GM12891 (cell line): ENCODE measurements at regions not wholly inside any gene's neighbourhood (a gene's known extent, or its start where the extent isn't known, plus 50 kb on each side); places are given as distances from the start of the nearest gene placed in this dataset.

ENCODE experiments used
- DNase-seq: peaks from one replicate; pipeline ENCODE4 v3.0.0; 2011; ENCODE audit warnings: low spot score; ENCODE audit not compliant: insufficient read length
- FAIRE-seq: peaks from 2 replicates; lab custom pipeline; 2011; peaks lifted over from hg19 to GRCh38; lab: Jason Lieb, UNC
- PAX5 ChIP-seq: IDR thresholded peaks from 2 replicates; pipeline ENCODE4 v1.6.1; 2011; ENCODE audit warnings: low read length, moderate library complexity, mild to moderate bottlenecking; ENCODE audit not compliant: insufficient read depth, severe bottlenecking
- POLR2A ChIP-seq: IDR thresholded peaks from 2 replicates; pipeline ENCODE4 v1.6.1; 2011; ENCODE audit warnings: low read depth, low read length, control low read depth
- POLR2AphosphoS5 ChIP-seq: IDR thresholded peaks from 2 replicates; pipeline ENCODE4 v1.6.1; 2011; ENCODE audit warnings: low read depth, low read length, control low read depth
- POU2F2 ChIP-seq: IDR thresholded peaks from 2 replicates; pipeline ENCODE4 v1.6.1; 2011; ENCODE audit warnings: low read depth, mild to moderate bottlenecking, control low read depth, low read length, moderate library complexity
- SPI1 ChIP-seq: IDR thresholded peaks from 2 replicates; pipeline ENCODE4 v1.6.1; 2011; ENCODE audit warnings: low read depth, low read length, control low read depth
- TAF1 ChIP-seq: IDR thresholded peaks from 2 replicates; pipeline ENCODE4 v1.6.1; 2011; ENCODE audit warnings: low read depth, low read length, control low read depth

DNA sequence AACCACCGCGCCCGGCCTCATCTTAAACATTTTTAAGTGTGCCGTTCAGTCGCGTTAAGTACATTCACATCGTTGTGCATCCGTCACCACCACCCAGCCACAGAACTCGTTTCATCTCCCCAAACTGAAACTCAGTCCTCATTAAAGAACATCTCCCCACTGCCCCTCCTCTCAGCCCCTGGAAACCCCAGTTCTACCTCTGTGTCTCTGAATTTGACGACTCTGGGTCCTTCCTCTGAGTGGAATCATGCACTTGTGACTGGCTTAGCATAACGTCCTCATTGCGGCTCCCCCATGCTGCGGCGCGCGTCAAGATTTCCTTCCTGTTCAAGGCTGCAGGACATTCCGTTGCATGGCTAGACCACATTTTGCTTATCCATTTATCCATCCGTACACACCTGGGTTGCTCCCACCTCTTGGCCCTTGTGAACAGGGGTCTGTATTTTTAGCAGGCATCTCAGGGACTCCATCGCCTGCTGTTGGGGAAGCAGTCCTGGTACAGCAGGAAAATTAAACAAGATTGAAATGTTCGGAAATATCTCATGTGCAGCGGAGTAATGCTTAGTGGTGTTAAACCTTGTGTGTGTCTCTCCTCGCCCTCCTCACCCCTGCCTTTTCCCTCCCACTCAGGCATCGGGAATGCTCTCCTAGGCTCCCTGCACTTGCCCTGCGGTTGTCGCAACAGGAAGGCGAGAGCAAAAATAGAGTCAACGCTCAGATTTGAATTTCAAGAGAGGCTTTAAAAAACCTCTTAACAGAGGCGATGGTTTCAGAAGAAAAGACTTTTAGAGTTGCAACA is 127.9 kb downstream of the PXDC1 start:
- FAIRE-seq = no peak
- TF ChIP-seq POLR2AphosphoS5 = no peak
- TF ChIP-seq TAF1 = no peak
- no peak for TF ChIP-seq PAX5
- no peak for TF ChIP-seq POLR2A
- no peak for TF ChIP-seq SPI1
- TF ChIP-seq POU2F2 = no peak
- no peak for DNase-seq

DNA sequence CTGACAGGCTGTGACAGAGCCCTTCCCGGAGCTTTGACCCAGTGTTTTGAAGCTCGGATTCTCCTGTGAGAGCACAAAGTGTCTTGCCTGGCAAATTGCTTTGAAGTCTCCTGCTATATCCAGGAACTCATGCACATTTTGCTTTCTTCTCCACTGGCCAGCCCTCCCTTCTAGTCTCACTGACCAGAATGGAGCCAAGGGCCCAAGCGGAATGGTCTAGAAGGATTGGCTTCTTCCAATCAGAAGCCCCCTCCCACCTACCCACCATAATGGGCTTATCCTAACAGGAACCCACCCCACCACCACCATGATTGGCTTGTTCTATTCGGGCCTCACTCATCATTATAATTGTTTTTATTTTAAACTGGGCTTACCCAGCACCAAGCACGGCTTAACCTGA is 130.1 kb downstream of the PXDC1 start:
- DNase-seq = no peak
- TF ChIP-seq POLR2AphosphoS5 (no peak), POLR2A (no peak), POU2F2 (no peak), PAX5 (no peak), SPI1 (no peak), TAF1 (no peak)
- no peak for FAIRE-seq

GRCh38 chr6:3620937-3621336 is 130.6 kb downstream of the PXDC1 start:
- no peak for TF ChIP-seq POLR2A
- no peak for TF ChIP-seq POU2F2
- TF ChIP-seq PAX5 = no peak
- TF ChIP-seq POLR2AphosphoS5 = no peak
- TF ChIP-seq TAF1 = no peak
- TF ChIP-seq SPI1 = no peak
- FAIRE-seq (no peak), DNase-seq (no peak)

DNA sequence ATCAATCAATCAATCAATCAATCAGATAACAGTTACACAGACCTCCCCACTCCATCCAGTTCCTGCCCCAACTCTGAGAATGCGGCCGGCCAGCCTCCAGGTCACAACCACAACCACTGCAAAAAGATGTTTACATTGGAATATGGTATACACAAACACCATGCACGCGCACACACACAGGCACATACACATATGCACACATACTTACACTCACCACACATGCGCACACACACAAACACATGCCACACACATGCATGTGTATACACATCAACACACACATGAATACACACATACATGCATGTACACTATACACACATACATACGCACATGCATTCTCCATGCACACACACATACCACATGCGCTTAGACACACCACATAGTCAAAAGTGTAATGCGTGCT is 131.1 kb downstream of the PXDC1 start:
- no peak for TF ChIP-seq POU2F2
- no peak for TF ChIP-seq TAF1
- TF ChIP-seq POLR2AphosphoS5 = no peak
- TF ChIP-seq PAX5 = no peak
- no peak for TF ChIP-seq SPI1
- TF ChIP-seq POLR2A = no peak
- FAIRE-seq (no peak), DNase-seq (no peak)

DNA sequence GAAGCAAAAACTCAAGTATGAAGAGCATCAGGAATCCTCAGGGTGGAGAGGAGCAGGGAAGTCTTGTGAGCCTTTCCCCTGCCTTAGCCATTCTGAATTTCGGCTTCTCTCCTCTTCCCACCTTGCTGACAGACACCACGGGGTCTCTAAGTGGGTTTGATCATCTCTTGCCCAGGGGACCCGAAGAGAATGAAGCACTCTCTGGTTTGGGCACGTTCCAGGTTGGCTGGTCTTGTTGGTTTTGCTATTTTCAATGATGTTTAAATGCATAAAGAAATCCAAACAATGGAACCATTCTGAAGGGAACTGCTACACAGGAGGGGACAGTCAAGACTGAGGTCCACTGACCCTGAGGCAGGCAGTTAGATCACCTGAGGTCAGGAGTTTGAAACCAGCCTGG is 131.7 kb downstream of the PXDC1 start:
- TF ChIP-seq TAF1 (no peak), POLR2AphosphoS5 (no peak), PAX5 (no peak), POLR2A (no peak), POU2F2 (no peak), SPI1 (no peak)
- FAIRE-seq = no peak
- no peak for DNase-seq

DNA sequence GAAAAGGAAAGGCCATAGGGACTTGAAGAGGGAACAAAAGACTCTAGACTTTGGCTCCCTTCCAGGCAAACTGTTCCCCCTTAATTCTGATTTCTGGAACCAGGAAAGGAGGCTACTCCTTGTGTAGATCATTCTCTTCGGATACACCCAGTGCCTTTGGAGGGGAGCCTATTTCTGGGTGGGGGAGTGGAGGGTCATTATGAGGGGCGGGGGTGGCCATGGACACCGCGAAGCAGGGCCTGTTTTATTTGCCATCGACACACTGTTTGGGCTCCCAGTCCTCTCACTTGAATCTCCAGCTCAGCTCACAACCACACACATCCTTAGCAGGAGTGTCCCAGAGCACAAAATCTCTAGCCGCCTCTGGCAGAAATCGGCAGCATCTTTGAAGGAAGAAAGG is 132.3 kb downstream of the PXDC1 start:
- FAIRE-seq = no peak
- no peak for TF ChIP-seq POLR2A
- no peak for TF ChIP-seq TAF1
- no peak for TF ChIP-seq PAX5
- TF ChIP-seq POLR2AphosphoS5 = no peak
- TF ChIP-seq POU2F2 = no peak
- DNase-seq = no peak

DNA sequence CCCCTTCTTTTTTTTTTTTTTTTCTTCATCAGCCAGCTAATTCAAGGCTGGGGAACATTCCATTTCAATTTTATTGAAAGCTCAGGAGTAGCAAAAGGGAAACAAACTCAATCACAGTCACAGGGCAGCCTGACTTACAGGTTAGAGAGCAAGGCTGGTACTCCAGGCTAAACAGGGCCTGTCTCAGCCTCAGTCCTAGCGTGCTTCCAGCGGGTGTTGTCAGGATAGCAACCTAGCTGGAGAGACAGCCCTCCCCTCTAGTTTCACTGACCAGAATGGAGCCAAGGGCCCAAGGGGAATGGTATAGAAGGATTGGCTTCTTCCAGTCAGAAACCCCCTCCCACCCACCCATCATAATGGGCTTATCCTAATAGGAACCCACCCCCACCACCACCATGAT is 132.9 kb downstream of the PXDC1 start:
- no peak for TF ChIP-seq POU2F2
- TF ChIP-seq TAF1 = no peak
- no peak for TF ChIP-seq SPI1
- TF ChIP-seq PAX5 = no peak
- no peak for TF ChIP-seq POLR2A
- no peak for TF ChIP-seq POLR2AphosphoS5
- no peak for FAIRE-seq
- DNase-seq = no peak

DNA sequence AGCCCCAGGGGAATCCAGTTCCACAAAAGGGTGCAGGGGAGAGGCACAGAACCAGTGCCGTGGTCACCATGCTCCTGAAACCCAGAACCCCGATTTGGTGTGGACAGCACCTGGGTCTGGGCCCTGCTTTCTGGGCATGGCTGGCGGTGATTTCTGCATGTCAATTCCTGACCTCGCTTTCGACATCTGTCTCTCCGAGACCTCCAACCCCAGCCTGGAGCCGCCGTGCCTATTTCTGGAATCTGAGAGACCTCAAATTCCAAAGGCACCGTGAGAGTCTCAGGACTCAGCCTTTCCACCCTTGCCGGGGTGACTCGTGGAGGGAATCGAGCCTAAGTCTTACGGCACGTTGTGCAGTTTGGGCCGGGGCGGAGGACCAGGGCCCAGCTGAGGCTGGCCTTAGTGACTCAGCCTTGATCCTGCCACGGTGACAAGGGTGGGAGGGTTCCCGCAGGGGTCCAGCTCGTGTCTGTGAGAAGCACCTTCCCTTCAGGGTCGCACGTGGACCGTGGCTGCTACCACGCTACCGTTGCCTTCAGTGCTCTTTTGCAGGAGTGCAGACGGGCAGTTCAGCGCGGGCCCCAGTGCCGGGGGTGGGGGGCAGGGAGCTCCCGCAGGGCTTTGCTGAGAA is 133.7 kb downstream of the PXDC1 start:
- FAIRE-seq (no peak), DNase-seq (no peak)
- no peak for TF ChIP-seq SPI1
- TF ChIP-seq PAX5 = no peak
- TF ChIP-seq TAF1 = no peak
- TF ChIP-seq POLR2A = no peak

GRCh38 chr6:3617192-3617631 is 134.3 kb downstream of the PXDC1 start:
- FAIRE-seq = no peak
- no peak for TF ChIP-seq PAX5
- DNase-seq = no peak

- no peak for TF ChIP-seq POLR2A
- TF ChIP-seq POLR2AphosphoS5 = no peak
- FAIRE-seq (no peak), DNase-seq (no peak)
Measured at GRCh38 chr6:3616565-3617176, 134.8 kb downstream of the PXDC1 start.
